GM18498 (cell line): ENCODE measurements at regions not wholly inside any gene's neighbourhood (a gene's known extent, or its start where the extent isn't known, plus 50 kb on each side); places are given as distances from the start of the nearest gene placed in this dataset.
"Not testable (repeated sequence)": the region's sequence is repeated elsewhere in the genome, so short reads cannot be mapped to it uniquely, and the experiment has no call there.

ENCODE experiments used
- ATAC-seq: cut with Tn5 transposase; IDR thresholded peaks from one replicate; pipeline ENCODE4 v1.9.1; 2021; ENCODE audit warnings: mild to moderate bottlenecking, moderate library complexity; ENCODE audit not compliant: unreplicated experiment

- ATAC-seq: peak; percentile 36
These were observed 123.9 kb upstream of the CIBAR2 start for GRCh38 chr16:85235991-85236817.

- ATAC-seq: no peak
These were observed 124.5 kb upstream of the CIBAR2 start for GRCh38 chr16:85236818-85237150.

GRCh38 chr16:85237817-85238216, 125.5 kb upstream of the CIBAR2 start:
- ATAC-seq: no peak

GRCh38 chr16:85238233-85238647, 126.0 kb upstream of the CIBAR2 start:
- ATAC-seq: no peak

GRCh38 chr16:85239239-85239638, 127.0 kb upstream of the CIBAR2 start:
- no peak for ATAC-seq

- ATAC-seq: no peak
These were observed 127.6 kb upstream of the CIBAR2 start for GRCh38 chr16:85239871-85240270.

- no peak for ATAC-seq
These were observed 129.0 kb upstream of the CIBAR2 start for GRCh38 chr16:85240982-85241924.

GRCh38 chr16:85242140-85242539, 129.9 kb upstream of the CIBAR2 start:
- ATAC-seq: no peak

- no peak for ATAC-seq
These were observed 131.0 kb upstream of the CIBAR2 start for GRCh38 chr16:85243308-85243707.

GRCh38 chr16:85244452-85244851, 132.2 kb upstream of the CIBAR2 start:
- not testable (repeated sequence) for ATAC-seq

- ATAC-seq: no peak
These were observed 133.3 kb upstream of the CIBAR2 start for GRCh38 chr16:85245307-85246172.

- ATAC-seq: no peak
These were observed 134.2 kb upstream of the CIBAR2 start for GRCh38 chr16:85246473-85246872.

- no peak for ATAC-seq
These were observed 134.7 kb upstream of the CIBAR2 start for GRCh38 chr16:85246973-85247372.

- ATAC-seq: no peak
These were observed 136.1 kb upstream of the CIBAR2 start for GRCh38 chr16:85248342-85248741.

GRCh38 chr16:85248857-85249256, 136.6 kb upstream of the CIBAR2 start:
- no peak for ATAC-seq

- no peak for ATAC-seq
These were observed 137.3 kb upstream of the CIBAR2 start for GRCh38 chr16:85249418-85250146.

- ATAC-seq: no peak
These were observed 137.8 kb upstream of the CIBAR2 start for GRCh38 chr16:85250147-85250463.

- no peak for ATAC-seq
These were observed 138.4 kb upstream of the CIBAR2 start for GRCh38 chr16:85250609-85251223.

- ATAC-seq: no peak
These were observed 139.0 kb upstream of the CIBAR2 start for GRCh38 chr16:85251225-85251760.

- no peak for ATAC-seq
These were observed 139.7 kb upstream of the CIBAR2 start for GRCh38 chr16:85252014-85252413.
